PC-9 (cell line): ENCODE measurements at regions not wholly inside any gene's neighbourhood (a gene's known extent, or its start where the extent isn't known, plus 50 kb on each side); places are given as distances from the start of the nearest gene placed in this dataset.

Experiments used
- BruUV-seq: library from RNA; stranded (reverse); fragments of 400-500 nt; replicated peaks from 2 replicates; lab custom pipeline; 2021; lab: Mats Ljungman, UMichigan
- CTCF ChIA-PET: fragments of 300-600 bp; sonication (Branson Sonifier 250); formaldehyde crosslinking; loops from one replicate; lab custom pipeline; 2022; ENCODE audit warnings: antibody characterized with exemption; lab: Charles Lee
- POLR2A ChIA-PET: fragments of 300-600 bp; sonication (Branson Sonifier 250); formaldehyde crosslinking; loops from one replicate; lab custom pipeline; 2022; ENCODE audit warnings: antibody characterized with exemption; ENCODE audit not compliant: unreplicated experiment; lab: Charles Lee
- DNase-seq, 2 experiments: peaks; one replicate each; pipeline versions ENCODE4 v3.0.0 to v3.0.0-alpha.2; 2015 to 2022; ENCODE audit warnings: mixed read lengths in 1 of 2
- H2AFZ ChIP-seq: fragments of 200-600 bp; sonication (generic); 2 replicates; pipeline ENCODE4 v1.8.1; 2017; ENCODE audit warnings: antibody characterized with exemption
- H3F3A ChIP-seq: fragments of 200-600 bp; sonication (generic); 2 replicates; pipeline ENCODE4 v1.8.1; 2017; ENCODE audit warnings: antibody characterized with exemption, mild to moderate bottlenecking, low read depth; ENCODE audit not compliant: insufficient read depth
- H3K27ac ChIP-seq: fragments of 200-600 bp; sonication (generic); 2 replicates; pipeline ENCODE4 v1.6.1; 2016; ENCODE audit warnings: mixed run types
- H3K27me3 ChIP-seq: fragments of 200-600 bp; sonication (generic); 2 replicates; pipeline ENCODE4 v1.6.1; 2016; ENCODE audit warnings: low read depth, mixed run types; ENCODE audit not compliant: insufficient read depth
- H3K36me3 ChIP-seq: fragments of 200-600 bp; sonication (generic); 2 replicates; pipeline ENCODE4 v1.6.1; 2016; ENCODE audit warnings: low read depth, mixed run types
- H3K4me1 ChIP-seq: fragments of 200-600 bp; sonication (generic); replicated peaks from 2 replicates; pipeline ENCODE4 v1.6.1; 2016; ENCODE audit warnings: mixed run types; ENCODE audit not compliant: insufficient read depth
- H3K4me2 ChIP-seq: fragments of 200-600 bp; sonication (generic); 2 replicates; pipeline ENCODE4 v1.6.1; 2017; ENCODE audit warnings: mixed run types
- H3K4me3 ChIP-seq: fragments of 200-600 bp; sonication (generic); 2 replicates; pipeline ENCODE4 v1.6.1; 2016; ENCODE audit warnings: mixed run types
- H3K79me2 ChIP-seq: fragments of 200-600 bp; sonication (generic); 2 replicates; pipeline ENCODE4 v1.6.1; 2017; ENCODE audit warnings: low read depth, mixed run types
- H3K9me2 ChIP-seq: fragments of 200-600 bp; sonication (generic); 2 replicates; pipeline ENCODE4 v1.8.1; 2017; ENCODE audit warnings: mild to moderate bottlenecking; ENCODE audit not compliant: insufficient read depth
- H3K9me3 ChIP-seq: fragments of 200-600 bp; sonication (generic); 2 replicates; pipeline ENCODE4 v1.8.1; 2016; ENCODE audit warnings: low read depth; ENCODE audit not compliant: insufficient read depth
- H4K20me1 ChIP-seq: fragments of 200-600 bp; sonication (generic); 2 replicates; pipeline ENCODE4 v1.8.1; 2017; ENCODE audit not compliant: insufficient read depth
- EZH2 ChIP-seq: fragments of 200-600 bp; sonication (generic); IDR thresholded peaks from 2 replicates; pipeline ENCODE4 v1.8.0; 2017; ENCODE audit warnings: antibody characterized with exemption, low read depth
- intact Hi-C: fragments of 100-400 bp; cut with micrococcal nuclease; formaldehyde crosslinking; loops from one replicate; pipeline ENCODE4 v1.10.0; 2022; ENCODE audit not compliant: unreplicated experiment
- TF ChIP-seq, protein P1 (sequence below): fragments of 200-600 bp; sonication (generic); conservative IDR thresholded peaks from 2 replicates; pipeline ENCODE4 v1.6.1; 2017; ENCODE audit warnings: mixed run types, antibody characterized with exemption, mild to moderate bottlenecking, moderate library complexity

DNA sequence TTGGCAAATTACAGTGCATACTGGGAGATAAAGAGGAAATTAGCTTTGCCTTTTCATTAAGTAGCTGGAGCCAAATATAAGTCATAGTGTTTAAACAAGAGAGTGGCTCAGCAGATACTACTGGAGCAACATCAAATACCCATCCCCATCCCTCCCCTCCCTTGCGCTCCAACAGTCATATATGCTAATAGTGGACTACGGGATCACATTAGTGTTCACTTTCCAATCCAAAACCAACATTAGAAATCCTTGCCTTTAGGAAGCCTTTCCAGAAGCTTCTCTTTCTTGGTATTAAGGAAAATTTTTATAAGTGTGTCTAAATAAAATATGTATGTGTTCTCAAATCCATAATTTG is 1669.3 kb downstream of the SUCLG1 start:
- no TSS peak for BruUV-seq
- Histone ChIP-seq H3K9me2 (no peaks in the 10 kb centered on the region), H3K4me1 (peaks cover 10% of the 10 kb centered on the region; the same call in 1 of the 2 replicates), H3K27ac (no peak overlapping the region), H2AFZ (no peak overlapping the region), H4K20me1 (no peaks in the 10 kb centered on the region), H3K27me3 (no peaks in the 10 kb centered on the region), H3K4me2 (peak overlapping the region; percentile 28; the same call in 1 of the 2 replicates), H3F3A (no peaks in the 10 kb centered on the region), H3K36me3 (no peaks in the 10 kb centered on the region), H3K4me3 (no peak overlapping the region), H3K79me2 (no peaks in the 10 kb centered on the region), H3K9me3 (no peaks in the 10 kb centered on the region)
- POLR2A ChIA-PET = no interaction called here
- CTCF ChIA-PET = no interaction called here
- intact Hi-C loops = no loop called here
- TF ChIP-seq EZH2 = no peak
- TF ChIP-seq, protein P1, sequence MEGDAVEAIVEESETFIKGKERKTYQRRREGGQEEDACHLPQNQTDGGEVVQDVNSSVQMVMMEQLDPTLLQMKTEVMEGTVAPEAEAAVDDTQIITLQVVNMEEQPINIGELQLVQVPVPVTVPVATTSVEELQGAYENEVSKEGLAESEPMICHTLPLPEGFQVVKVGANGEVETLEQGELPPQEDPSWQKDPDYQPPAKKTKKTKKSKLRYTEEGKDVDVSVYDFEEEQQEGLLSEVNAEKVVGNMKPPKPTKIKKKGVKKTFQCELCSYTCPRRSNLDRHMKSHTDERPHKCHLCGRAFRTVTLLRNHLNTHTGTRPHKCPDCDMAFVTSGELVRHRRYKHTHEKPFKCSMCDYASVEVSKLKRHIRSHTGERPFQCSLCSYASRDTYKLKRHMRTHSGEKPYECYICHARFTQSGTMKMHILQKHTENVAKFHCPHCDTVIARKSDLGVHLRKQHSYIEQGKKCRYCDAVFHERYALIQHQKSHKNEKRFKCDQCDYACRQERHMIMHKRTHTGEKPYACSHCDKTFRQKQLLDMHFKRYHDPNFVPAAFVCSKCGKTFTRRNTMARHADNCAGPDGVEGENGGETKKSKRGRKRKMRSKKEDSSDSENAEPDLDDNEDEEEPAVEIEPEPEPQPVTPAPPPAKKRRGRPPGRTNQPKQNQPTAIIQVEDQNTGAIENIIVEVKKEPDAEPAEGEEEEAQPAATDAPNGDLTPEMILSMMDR = no peak
- no peak for DNase-seq

DNA sequence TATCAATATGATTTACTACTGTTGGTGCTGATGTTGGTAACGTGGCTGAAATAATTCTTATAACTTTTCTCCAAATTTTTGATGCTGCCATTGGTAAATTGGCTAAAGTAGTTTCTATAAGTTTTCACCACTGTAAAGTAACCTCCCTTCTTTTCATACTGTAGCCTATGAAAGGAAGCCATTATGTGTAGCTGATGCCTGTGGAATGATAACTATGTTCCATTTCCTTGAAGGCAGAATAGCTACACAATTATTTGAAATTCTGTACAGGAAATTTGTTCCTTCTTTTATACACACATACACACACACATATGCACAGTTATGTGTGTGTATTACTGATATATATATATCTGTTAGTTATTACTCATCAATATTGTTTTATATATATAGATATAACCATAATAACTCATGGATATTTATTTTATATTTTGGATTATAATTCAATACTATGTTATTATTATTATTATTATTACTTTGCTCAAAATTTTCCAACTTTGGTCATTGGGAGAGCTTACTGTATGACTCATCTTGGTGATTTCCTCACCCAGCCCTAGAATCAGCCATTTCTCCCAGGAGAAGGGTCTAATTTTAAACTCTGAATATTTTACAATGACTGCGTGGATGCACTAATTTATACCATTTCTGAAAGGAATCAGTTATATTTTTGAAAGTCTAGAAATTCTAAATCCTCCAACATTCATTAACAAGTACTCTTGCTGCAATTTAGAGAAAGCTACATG is 1677.7 kb downstream of the SUCLG1 start:
- POLR2A ChIA-PET = no interaction called here
- Histone ChIP-seq H3K4me3 (no peak overlapping the region), H3K36me3 (no peaks in the 10 kb centered on the region), H3K79me2 (no peaks in the 10 kb centered on the region), H3K9me2 (no peaks in the 10 kb centered on the region), H3K9me3 (no peaks in the 10 kb centered on the region), H4K20me1 (no peaks in the 10 kb centered on the region; the same call in 1 of the 2 replicates), H3K27ac (no peak overlapping the region), H3F3A (no peaks in the 10 kb centered on the region), H3K4me2 (no peak overlapping the region), H3K27me3 (no peaks in the 10 kb centered on the region), H2AFZ (no peak overlapping the region), H3K4me1 (no peaks in the 10 kb centered on the region; the same call in 1 of the 2 replicates)
- CTCF ChIA-PET = no interaction called here
- intact Hi-C loops = no loop called here
- DNase-seq = no peak
- no TSS peak for BruUV-seq
- no peak for TF ChIP-seq EZH2
- TF ChIP-seq, protein P1 = no peak

DNA sequence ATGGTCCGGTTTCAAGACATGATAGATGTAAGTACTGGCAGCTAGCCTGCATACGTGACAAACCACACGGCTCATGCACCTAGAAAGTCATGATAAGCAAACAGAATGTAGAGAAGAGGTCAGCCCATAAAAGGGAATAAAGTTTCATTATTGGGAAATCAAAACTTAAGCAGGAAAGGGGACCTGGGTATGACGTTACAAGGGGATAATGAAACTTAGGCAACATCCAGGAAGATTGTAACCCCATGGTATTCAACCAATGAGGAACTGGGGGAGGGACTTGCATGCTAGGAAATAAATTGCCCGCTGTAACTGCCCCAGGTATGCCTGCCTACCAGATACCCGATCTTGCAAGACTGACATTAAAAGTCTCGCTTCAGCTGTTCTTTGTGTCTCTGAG is 1679.0 kb downstream of the SUCLG1 start:
- intact Hi-C loops = no loop called here
- Histone ChIP-seq H3K4me3 (no peak overlapping the region), H3K4me2 (peak overlapping the region; percentile 38), H2AFZ (peak overlapping the region; percentile 66; the same call in 1 of the 2 replicates), H3K36me3 (no peaks in the 10 kb centered on the region), H3K9me3 (no peaks in the 10 kb centered on the region), H4K20me1 (no peaks in the 10 kb centered on the region; the same call in 1 of the 2 replicates), H3K9me2 (no peaks in the 10 kb centered on the region), H3K79me2 (no peaks in the 10 kb centered on the region), H3K4me1 (no peaks in the 10 kb centered on the region; the same call in 1 of the 2 replicates), H3K27me3 (no peaks in the 10 kb centered on the region), H3F3A (no peaks in the 10 kb centered on the region), H3K27ac (peak overlapping the region; percentile 33)
- DNase-seq = peak in 1 of 2 experiments; percentile 42
- no TSS peak for BruUV-seq
- CTCF ChIA-PET = interaction anchor here (0.6 kb wide), 1 partner anchor 1538 kb away, joined by 6 read pairs; no protein-coding TSS in a partner anchor
- TF ChIP-seq, protein P1 = no peak
- no peak for TF ChIP-seq EZH2
- POLR2A ChIA-PET = no interaction called here
